ENCODE measurements at regions not wholly inside any gene's neighbourhood (a gene's known extent, or its start where the extent isn't known, plus 50 kb on each side); places are given as distances from the start of the nearest gene placed in this dataset.

GRCh38 chr4:32321421-32321820, 1601.3 kb downstream of the PCDH7 start:
- no peaks in the 10 kb centered on the region for H3K36me3 Mint-ChIP-seq
- H3K27me3 Mint-ChIP-seq, result no peaks in the 10 kb centered on the region
- peaks cover 30% of the 10 kb centered on the region for H3K9me3 Mint-ChIP-seq
- H3K4me3 Mint-ChIP-seq, result no peak overlapping the region
- H3K4me1 Mint-ChIP-seq, result no peaks in the 10 kb centered on the region
- H3K27ac Mint-ChIP-seq, result no peak overlapping the region

GRCh38 chr4:32334759-32335158, 1614.6 kb downstream of the PCDH7 start:
- Mint-ChIP-seq H3K27ac (no peak overlapping the region), H3K27me3 (no peaks in the 10 kb centered on the region), H3K4me1 (no peaks in the 10 kb centered on the region), H3K9me3 (peaks cover 15% of the 10 kb centered on the region), H3K4me3 (no peak overlapping the region), H3K36me3 (no peaks in the 10 kb centered on the region)

GRCh38 chr4:32337403-32337802, 1617.2 kb downstream of the PCDH7 start:
- Mint-ChIP-seq H3K4me3 (no peak overlapping the region), H3K9me3 (peaks cover 5% of the 10 kb centered on the region), H3K36me3 (no peaks in the 10 kb centered on the region), H3K27me3 (no peaks in the 10 kb centered on the region), H3K4me1 (no peaks in the 10 kb centered on the region), H3K27ac (no peak overlapping the region)

GRCh38 chr4:32340591-32340990, 1620.4 kb downstream of the PCDH7 start:
- H3K4me1 Mint-ChIP-seq, result no peaks in the 10 kb centered on the region
- H3K27me3 Mint-ChIP-seq, result no peaks in the 10 kb centered on the region
- no peak overlapping the region for H3K27ac Mint-ChIP-seq
- peaks cover 2% of the 10 kb centered on the region for H3K9me3 Mint-ChIP-seq
- H3K36me3 Mint-ChIP-seq, result no peaks in the 10 kb centered on the region
- H3K4me3 Mint-ChIP-seq, result no peak overlapping the region

- Mint-ChIP-seq H3K9me3 (no peaks in the 10 kb centered on the region), H3K36me3 (no peaks in the 10 kb centered on the region), H3K27me3 (no peaks in the 10 kb centered on the region), H3K4me1 (no peaks in the 10 kb centered on the region), H3K27ac (no peak overlapping the region), H3K4me3 (no peak overlapping the region)
Observed at GRCh38 chr4:32341342-32341741, 1621.2 kb downstream of the PCDH7 start.

GRCh38 chr4:32342054-32342453, 1621.9 kb downstream of the PCDH7 start:
- no peaks in the 10 kb centered on the region for H3K4me1 Mint-ChIP-seq
- H3K36me3 Mint-ChIP-seq, result no peaks in the 10 kb centered on the region
- H3K4me3 Mint-ChIP-seq, result no peak overlapping the region
- H3K9me3 Mint-ChIP-seq, result peaks cover 5% of the 10 kb centered on the region
- H3K27ac Mint-ChIP-seq, result no peak overlapping the region
- no peaks in the 10 kb centered on the region for H3K27me3 Mint-ChIP-seq

- Mint-ChIP-seq H3K4me3 (no peak overlapping the region), H3K27ac (no peak overlapping the region), H3K4me1 (no peaks in the 10 kb centered on the region), H3K27me3 (no peaks in the 10 kb centered on the region), H3K9me3 (peaks cover 6% of the 10 kb centered on the region), H3K36me3 (no peaks in the 10 kb centered on the region)
Observed at GRCh38 chr4:32349026-32349425, 1628.9 kb downstream of the PCDH7 start.

- Mint-ChIP-seq H3K4me3 (no peak overlapping the region), H3K27me3 (no peaks in the 10 kb centered on the region), H3K36me3 (no peaks in the 10 kb centered on the region), H3K4me1 (no peaks in the 10 kb centered on the region), H3K9me3 (peaks cover 3% of the 10 kb centered on the region), H3K27ac (no peak overlapping the region)
Observed at GRCh38 chr4:32374206-32374605, 1654.0 kb downstream of the PCDH7 start.

- H3K4me3 Mint-ChIP-seq, result no peak overlapping the region
- H3K27ac Mint-ChIP-seq, result no peak overlapping the region
- no peaks in the 10 kb centered on the region for H3K36me3 Mint-ChIP-seq
- H3K4me1 Mint-ChIP-seq, result no peaks in the 10 kb centered on the region
- peaks cover 5% of the 10 kb centered on the region for H3K9me3 Mint-ChIP-seq
- no peaks in the 10 kb centered on the region for H3K27me3 Mint-ChIP-seq
Observed at GRCh38 chr4:32393806-32394205, 1673.6 kb downstream of the PCDH7 start.

GRCh38 chr4:32394255-32394654, 1674.1 kb downstream of the PCDH7 start:
- Mint-ChIP-seq H3K4me3 (no peak overlapping the region), H3K27me3 (no peaks in the 10 kb centered on the region), H3K4me1 (no peaks in the 10 kb centered on the region), H3K27ac (no peak overlapping the region), H3K36me3 (no peaks in the 10 kb centered on the region), H3K9me3 (peaks cover 5% of the 10 kb centered on the region)

- Mint-ChIP-seq H3K27me3 (no peaks in the 10 kb centered on the region), H3K27ac (no peak overlapping the region), H3K4me3 (no peak overlapping the region), H3K4me1 (no peaks in the 10 kb centered on the region), H3K36me3 (no peaks in the 10 kb centered on the region), H3K9me3 (peaks cover 5% of the 10 kb centered on the region)
Observed at GRCh38 chr4:32396507-32397070, 1676.4 kb downstream of the PCDH7 start.

GRCh38 chr4:32400870-32401269, 1680.7 kb downstream of the PCDH7 start:
- Mint-ChIP-seq H3K36me3 (no peaks in the 10 kb centered on the region), H3K27me3 (no peaks in the 10 kb centered on the region), H3K4me3 (no peak overlapping the region), H3K4me1 (no peaks in the 10 kb centered on the region), H3K9me3 (peaks cover 9% of the 10 kb centered on the region), H3K27ac (no peak overlapping the region)

GRCh38 chr4:32417113-32417704, 1697.0 kb downstream of the PCDH7 start:
- Mint-ChIP-seq H3K4me1 (no peaks in the 10 kb centered on the region), H3K9me3 (peaks cover 20% of the 10 kb centered on the region), H3K27ac (no peak overlapping the region), H3K36me3 (no peaks in the 10 kb centered on the region), H3K4me3 (no peak overlapping the region), H3K27me3 (no peaks in the 10 kb centered on the region)

GRCh38 chr4:32423267-32423666, 1703.1 kb downstream of the PCDH7 start:
- no peaks in the 10 kb centered on the region for H3K4me1 Mint-ChIP-seq
- no peak overlapping the region for H3K4me3 Mint-ChIP-seq
- H3K36me3 Mint-ChIP-seq, result no peaks in the 10 kb centered on the region
- H3K9me3 Mint-ChIP-seq, result peaks cover 22% of the 10 kb centered on the region
- no peaks in the 10 kb centered on the region for H3K27me3 Mint-ChIP-seq
- no peak overlapping the region for H3K27ac Mint-ChIP-seq

- Mint-ChIP-seq H3K27ac (no peak overlapping the region), H3K36me3 (no peaks in the 10 kb centered on the region), H3K9me3 (peaks cover 14% of the 10 kb centered on the region), H3K4me3 (no peak overlapping the region), H3K27me3 (no peaks in the 10 kb centered on the region), H3K4me1 (no peaks in the 10 kb centered on the region)
Observed at GRCh38 chr4:32425243-32425642, 1705.1 kb downstream of the PCDH7 start.

- no peak overlapping the region for H3K4me3 Mint-ChIP-seq
- H3K9me3 Mint-ChIP-seq, result peaks cover 11% of the 10 kb centered on the region
- H3K27ac Mint-ChIP-seq, result no peak overlapping the region
- H3K4me1 Mint-ChIP-seq, result no peaks in the 10 kb centered on the region
- H3K27me3 Mint-ChIP-seq, result no peaks in the 10 kb centered on the region
- no peaks in the 10 kb centered on the region for H3K36me3 Mint-ChIP-seq
Observed at GRCh38 chr4:32427566-32427965, 1707.4 kb downstream of the PCDH7 start.

- Mint-ChIP-seq H3K27me3 (no peaks in the 10 kb centered on the region), H3K27ac (no peak overlapping the region)
Observed at GRCh38 chr4:32429151-32429550, 1709.0 kb downstream of the PCDH7 start.

More at GRCh38 chr4:32429151-32429550, 1709.0 kb downstream of the PCDH7 start:
- Mint-ChIP-seq H3K4me3 (no peak overlapping the region), H3K36me3 (no peaks in the 10 kb centered on the region), H3K4me1 (no peaks in the 10 kb centered on the region), H3K9me3 (peaks cover 6% of the 10 kb centered on the region)

Measured in activated naive CD4-positive, alpha-beta T cell treated with anti-CD3 and anti-CD28 coated beads, Interleukin-2, amount 50 U/mL, for 24 hours (primary cell).